CD4-positive, alpha-beta T cell treated with Interleukin-6 for 4 hours (primary cell): ENCODE measurements at regions not wholly inside any gene's neighbourhood (a gene's known extent, or its start where the extent isn't known, plus 50 kb on each side); places are given as distances from the start of the nearest gene placed in this dataset.
A peak's percentile ranks its signal among the peaks of the same experiment; 100 is the strongest.

Source experiments
- DNase-seq: peaks from one replicate; pipeline ENCODE4 v3.0.0-alpha.2; 2020; ENCODE audit warnings: mixed read lengths

- no peak for DNase-seq
Observed at GRCh38 chr13:40403509-40404241, 262.8 kb downstream of the FOXO1 start.

GRCh38 chr13:40404407-40404806, 262.0 kb downstream of the FOXO1 start:
- no peak for DNase-seq

GRCh38 chr13:40404967-40405716, 261.3 kb downstream of the FOXO1 start:
- no peak for DNase-seq

GRCh38 chr13:40406405-40407120, 259.9 kb downstream of the FOXO1 start:
- DNase-seq, result no peak

GRCh38 chr13:40407567-40407966, 258.9 kb downstream of the FOXO1 start:
- DNase-seq, result no peak

GRCh38 chr13:40408602-40409001, 257.8 kb downstream of the FOXO1 start:
- no peak for DNase-seq

- DNase-seq, result no peak
Observed at GRCh38 chr13:40409278-40409677, 257.2 kb downstream of the FOXO1 start.

- DNase-seq, result no peak
Observed at GRCh38 chr13:40410315-40410714, 256.1 kb downstream of the FOXO1 start.

GRCh38 chr13:40420160-40420740, 246.2 kb downstream of the FOXO1 start:
- no peak for DNase-seq

- no peak for DNase-seq
Observed at GRCh38 chr13:40422588-40423235, 243.7 kb downstream of the FOXO1 start.

GRCh38 chr13:40428354-40428753, 238.1 kb downstream of the FOXO1 start:
- no peak for DNase-seq

GRCh38 chr13:40429706-40430545, 236.5 kb downstream of the FOXO1 start:
- DNase-seq, result no peak

GRCh38 chr13:40432018-40432978, 234.1 kb downstream of the FOXO1 start:
- no peak for DNase-seq

GRCh38 chr13:40433001-40433400, 233.4 kb downstream of the FOXO1 start:
- DNase-seq, result no peak

- DNase-seq, result peak; percentile 70
Observed at GRCh38 chr13:40433577-40433976, 232.9 kb downstream of the FOXO1 start.

GRCh38 chr13:40434516-40435397, 231.7 kb downstream of the FOXO1 start:
- no peak for DNase-seq

GRCh38 chr13:40438022-40438680, 228.3 kb downstream of the FOXO1 start:
- peak; percentile 19 for DNase-seq

- peak; percentile 34 for DNase-seq
Observed at GRCh38 chr13:40438999-40439797, 227.2 kb downstream of the FOXO1 start.
